NT2/D1 (cell line): ENCODE measurements at regions not wholly inside any gene's neighbourhood (a gene's known extent, or its start where the extent isn't known, plus 50 kb on each side); places are given as distances from the start of the nearest gene placed in this dataset.

Experiments
- SUZ12 ChIP-seq: IDR thresholded peaks from 2 replicates; pipeline ENCODE4 v1.6.1; 2011; ENCODE audit not compliant: insufficient read length, insufficient read depth; ENCODE audit errors: extremely low read depth
- YY1 ChIP-seq: IDR thresholded peaks from 2 replicates; pipeline ENCODE4 v1.6.1; 2011; ENCODE audit not compliant: insufficient read length, insufficient read depth
- ZNF274 ChIP-seq: IDR thresholded peaks from 2 replicates; pipeline ENCODE4 v1.6.1; 2011; ENCODE audit warnings: mild to moderate bottlenecking, low read depth, low read length

DNA sequence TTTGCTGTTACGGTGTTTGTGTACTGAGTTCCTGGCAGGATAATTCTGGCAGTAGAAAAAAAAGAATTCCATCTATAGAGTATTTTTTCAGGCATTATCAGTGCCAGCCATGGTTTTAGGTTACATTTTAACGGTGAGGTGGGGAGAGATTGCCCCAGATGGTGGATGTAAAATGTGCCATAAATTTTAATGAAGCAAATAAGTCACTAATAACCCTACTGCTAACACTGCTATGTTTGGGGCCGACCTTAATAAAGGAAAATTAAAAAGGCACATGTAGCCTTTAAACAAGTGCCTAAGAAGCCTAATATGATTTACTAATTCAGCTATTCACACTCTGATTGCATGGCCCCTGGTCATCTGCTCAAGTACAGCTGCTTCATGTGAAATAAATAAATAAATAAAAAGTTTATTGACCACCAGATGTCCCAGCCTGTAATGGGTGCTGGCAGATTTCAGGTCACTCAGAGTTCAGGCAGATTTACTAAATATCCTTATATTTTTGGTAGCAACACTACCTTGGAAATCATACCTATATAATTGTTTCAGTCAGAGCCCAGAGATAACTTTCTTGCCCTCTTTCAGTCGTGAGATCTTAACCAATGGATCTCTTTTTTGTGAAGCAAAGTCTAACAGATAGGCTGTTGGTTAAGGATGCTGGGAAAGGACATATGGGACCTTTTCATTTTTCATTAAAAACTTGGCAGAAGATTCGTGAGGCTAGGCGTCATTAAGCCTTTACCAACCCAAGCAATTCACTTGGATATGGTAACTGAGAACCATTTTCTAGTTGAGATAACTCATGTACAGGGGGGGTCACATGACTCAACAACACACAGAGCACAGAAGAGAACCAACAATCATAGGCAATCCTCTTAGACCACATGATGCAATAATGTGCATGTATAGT, 495.0 kb upstream of the NRSN1 start:
- TF ChIP-seq YY1 (no peak), SUZ12 (no peak), ZNF274 (no peak)
